Skin of body (tissue), 1 donor: ENCODE measurements at regions not wholly inside any gene's neighbourhood (a gene's known extent, or its start where the extent isn't known, plus 50 kb on each side); places are given as distances from the start of the nearest gene placed in this dataset.
"Not testable (repeated sequence)": the region's sequence is repeated elsewhere in the genome, so short reads cannot be mapped to it uniquely, and the experiment has no call there.

Experiments used
- DNase-seq: peaks from one replicate; lab custom pipeline; 2025; lab: John Stamatoyannopoulos, UW

DNA sequence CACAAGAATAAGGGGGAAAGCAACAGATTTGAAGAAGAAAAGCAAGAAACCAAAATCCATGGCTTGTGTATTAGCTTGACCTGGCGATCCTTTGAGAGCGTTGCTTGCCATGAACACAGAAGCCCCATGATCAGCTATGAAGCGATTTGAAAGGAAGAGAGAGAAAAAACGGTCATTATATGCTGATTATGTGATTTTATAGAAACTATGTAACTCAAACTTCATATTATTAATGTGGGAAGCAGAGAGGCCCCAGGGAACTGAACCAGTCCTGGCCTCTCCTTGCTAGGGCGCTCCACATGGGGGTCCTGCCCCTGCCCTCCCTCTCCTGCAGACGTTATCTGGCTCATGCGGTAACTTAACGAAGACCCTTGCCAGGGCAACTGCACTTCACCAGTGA is 306.1 kb upstream of the ADARB2 start:
- DNase-seq, result no peak

DNA sequence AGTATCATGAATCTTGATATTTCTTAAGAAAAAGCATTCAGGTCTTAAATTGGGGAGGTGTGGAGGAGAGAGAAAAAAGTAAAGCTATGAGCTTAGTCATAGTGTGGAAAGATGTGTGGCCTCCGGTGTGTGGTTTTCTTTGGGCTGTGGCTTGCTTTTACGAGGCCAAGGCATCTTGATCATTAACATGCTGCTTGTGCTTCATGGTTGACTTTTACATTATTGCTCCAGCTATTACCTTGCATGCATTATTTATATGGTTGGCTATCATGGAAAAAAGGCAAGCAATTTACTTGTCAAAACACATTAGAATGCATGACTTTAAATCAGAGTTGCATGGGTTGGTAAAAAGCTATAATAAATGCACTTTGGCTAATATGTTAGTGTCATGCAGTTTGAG is 300.7 kb upstream of the ADARB2 start:
- no peak for DNase-seq

GRCh38 chr10:2037246-2037645 is 299.9 kb upstream of the ADARB2 start:
- DNase-seq, result no peak

DNA sequence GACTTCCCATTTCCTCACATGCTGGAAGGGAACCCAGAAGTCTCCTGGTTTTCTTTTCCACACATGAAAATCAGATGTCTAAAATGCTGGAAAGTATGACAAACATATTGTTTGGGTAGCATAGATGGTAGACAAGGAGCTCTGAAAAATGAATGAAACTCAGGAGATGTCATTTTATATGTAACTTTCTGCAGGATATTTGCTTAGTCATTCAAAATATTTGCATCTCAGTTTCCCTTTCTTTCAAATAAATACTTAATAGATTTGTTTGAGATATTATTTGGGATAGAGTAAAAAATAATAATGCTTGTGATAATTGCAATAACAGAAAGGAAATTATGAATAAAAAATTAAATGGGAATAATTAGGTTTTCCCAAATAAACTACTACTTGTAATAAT is 298.9 kb upstream of the ADARB2 start:
- DNase-seq, result no peak

- no peak for DNase-seq
Observed at GRCh38 chr10:2030046-2030445, 292.7 kb upstream of the ADARB2 start.

GRCh38 chr10:2026936-2027335 is 289.6 kb upstream of the ADARB2 start:
- peak; percentile 0 for DNase-seq

DNA sequence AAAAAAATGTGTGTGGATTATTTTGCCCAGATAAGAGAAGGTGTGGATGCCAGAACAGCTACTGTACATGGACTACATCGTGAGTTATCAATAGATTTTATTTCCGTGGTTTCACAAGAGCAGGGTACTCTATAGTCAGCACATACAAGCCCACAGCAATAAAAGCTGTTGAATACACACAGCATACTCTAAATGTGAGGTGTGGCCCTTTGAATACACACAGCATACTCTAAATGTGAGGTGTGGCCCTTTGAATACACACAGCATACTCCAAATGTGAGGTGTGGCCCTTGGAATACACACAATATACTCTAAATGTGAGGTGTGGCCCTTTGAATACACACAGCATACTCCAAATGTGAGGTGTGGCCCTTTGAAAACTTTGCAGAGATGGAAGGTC is 287.4 kb upstream of the ADARB2 start:
- not testable (repeated sequence) for DNase-seq

- DNase-seq, result no peak
Observed at GRCh38 chr10:2023687-2024086, 286.4 kb upstream of the ADARB2 start.

- DNase-seq, result no peak
Observed at GRCh38 chr10:2022401-2022800, 285.1 kb upstream of the ADARB2 start.

DNA sequence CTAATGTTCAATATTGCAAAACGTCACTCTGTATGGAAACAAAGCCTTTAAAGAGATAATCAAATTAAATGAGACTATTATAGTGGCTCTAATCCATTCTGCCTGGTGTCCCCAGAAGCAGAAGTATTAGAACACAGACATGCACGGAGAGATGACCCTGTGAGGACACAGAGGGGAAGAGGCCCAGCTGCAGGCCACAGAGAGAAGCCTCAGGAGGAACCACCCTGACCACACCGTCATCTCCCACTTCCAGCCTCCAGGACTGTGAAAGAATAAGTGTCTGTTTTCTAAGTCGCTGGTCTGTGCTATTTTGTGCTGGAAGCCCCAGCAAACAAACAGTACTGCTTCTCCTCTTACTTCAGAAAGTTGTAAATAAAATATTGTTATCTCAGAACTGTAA is 283.5 kb upstream of the ADARB2 start:
- DNase-seq, result no peak

DNA sequence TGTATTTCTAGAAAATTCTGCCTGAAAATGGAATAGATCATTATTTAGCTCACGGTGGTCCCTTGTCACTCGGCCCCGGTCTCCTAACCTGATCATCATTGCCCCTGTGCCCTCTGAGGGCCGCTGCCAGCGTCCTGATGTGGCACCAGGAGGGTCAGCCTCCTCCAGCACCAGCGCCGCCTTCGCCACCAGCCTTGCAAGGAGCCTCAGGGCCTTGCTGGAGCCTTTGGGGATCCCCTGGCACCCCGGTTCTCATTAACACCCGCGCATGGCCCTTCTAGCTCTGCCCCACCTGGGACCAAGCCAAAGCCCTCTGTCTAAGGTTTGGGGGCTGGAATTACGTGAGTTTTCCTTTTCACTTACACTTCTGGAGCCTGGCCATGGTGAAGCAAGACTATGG is 282.5 kb upstream of the ADARB2 start:
- no peak for DNase-seq

DNA sequence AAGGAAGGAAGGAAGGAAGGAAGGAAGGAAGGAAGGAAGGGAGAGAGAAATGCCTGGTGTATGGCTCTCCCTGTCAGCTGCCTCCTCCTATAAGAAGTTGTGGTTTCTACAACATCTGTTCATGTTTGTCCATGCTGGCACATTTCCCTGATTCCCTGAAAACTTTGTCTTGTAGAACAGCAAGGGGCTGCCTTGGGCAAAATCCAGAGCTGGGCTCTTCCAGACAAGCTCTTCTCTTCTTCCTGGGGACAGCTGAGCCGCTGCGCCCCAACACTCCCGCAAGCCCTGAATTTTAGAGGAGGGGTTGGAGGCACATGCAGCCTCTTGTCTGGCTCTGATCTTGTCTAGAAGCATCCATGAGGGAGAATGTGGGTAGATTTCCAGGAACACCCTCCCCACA is 282.0 kb upstream of the ADARB2 start:
- peak; percentile 11 for DNase-seq

DNA sequence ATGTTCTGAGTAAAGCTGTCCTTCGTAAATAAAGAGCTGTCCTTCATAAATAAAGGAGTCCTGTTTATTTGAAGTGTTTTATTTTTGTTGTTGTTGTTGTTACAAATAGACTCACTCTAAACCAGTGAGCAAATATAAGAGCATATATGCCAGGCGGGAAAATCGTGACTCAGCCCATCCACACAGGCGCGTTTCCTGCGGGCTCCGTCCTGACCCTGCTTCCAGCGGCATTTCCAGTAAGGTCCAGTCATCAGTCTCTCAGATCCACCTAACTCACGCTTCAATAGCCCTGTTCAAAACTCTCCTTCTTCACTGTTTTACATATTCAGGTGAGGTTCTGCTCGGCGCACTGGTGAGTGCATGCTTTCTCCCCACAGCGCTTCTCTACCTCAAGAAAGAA is 277.2 kb upstream of the ADARB2 start:
- DNase-seq, result no peak

DNA sequence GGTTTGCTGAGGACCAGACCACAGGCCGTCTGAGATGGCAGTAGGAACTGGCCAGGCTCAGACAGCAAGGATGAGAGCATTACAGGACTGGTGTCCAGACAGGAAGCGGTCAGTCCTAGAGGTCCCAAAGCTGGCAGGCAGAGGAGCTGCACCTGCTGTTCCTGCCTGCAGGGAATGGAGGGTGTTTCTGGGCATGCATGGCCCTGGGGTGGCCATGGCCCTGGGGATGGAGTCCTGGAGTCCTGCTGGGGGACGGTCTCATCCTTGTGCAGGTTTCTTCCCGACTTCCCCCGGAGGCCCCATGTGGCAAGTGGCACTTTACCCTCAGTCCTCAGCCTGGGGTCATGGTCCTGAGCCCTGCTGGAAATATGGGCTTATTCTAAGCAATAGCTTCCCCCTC is 274.9 kb upstream of the ADARB2 start:
- no peak for DNase-seq

GRCh38 chr10:2011106-2011716 is 273.9 kb upstream of the ADARB2 start:
- DNase-seq, result no peak

GRCh38 chr10:2005546-2005945 is 268.2 kb upstream of the ADARB2 start:
- DNase-seq, result no peak

GRCh38 chr10:1992930-1993329 is 255.6 kb upstream of the ADARB2 start:
- DNase-seq, result no peak

GRCh38 chr10:1989090-1989489 is 251.8 kb upstream of the ADARB2 start:
- DNase-seq, result no peak

- no peak for DNase-seq
Observed at GRCh38 chr10:1981976-1982375, 244.7 kb upstream of the ADARB2 start.

- DNase-seq, result no peak
Observed at GRCh38 chr10:1980459-1980858, 243.1 kb upstream of the ADARB2 start.

DNA sequence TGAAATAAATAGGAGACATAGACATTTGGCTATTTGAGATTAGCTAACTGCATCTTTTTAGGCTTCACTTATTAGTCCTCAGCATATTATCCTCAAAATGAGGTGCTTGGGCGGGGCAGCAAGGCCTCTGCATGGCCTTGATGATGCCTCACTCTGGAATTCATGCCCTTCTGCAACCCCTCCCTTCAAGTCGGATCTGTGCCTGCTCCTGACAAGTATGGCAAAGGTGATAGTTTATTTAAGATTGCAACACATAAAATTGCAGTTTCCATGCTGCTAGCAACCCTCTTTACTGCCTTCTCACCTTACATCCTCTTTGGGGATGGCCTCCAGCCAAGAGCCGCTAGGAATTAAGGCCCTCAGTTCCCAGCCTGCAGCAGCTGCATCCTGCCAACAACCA is 241.3 kb upstream of the ADARB2 start:
- DNase-seq, result no peak

- no peak for DNase-seq
Observed at GRCh38 chr10:1977461-1977860, 240.1 kb upstream of the ADARB2 start.

DNA sequence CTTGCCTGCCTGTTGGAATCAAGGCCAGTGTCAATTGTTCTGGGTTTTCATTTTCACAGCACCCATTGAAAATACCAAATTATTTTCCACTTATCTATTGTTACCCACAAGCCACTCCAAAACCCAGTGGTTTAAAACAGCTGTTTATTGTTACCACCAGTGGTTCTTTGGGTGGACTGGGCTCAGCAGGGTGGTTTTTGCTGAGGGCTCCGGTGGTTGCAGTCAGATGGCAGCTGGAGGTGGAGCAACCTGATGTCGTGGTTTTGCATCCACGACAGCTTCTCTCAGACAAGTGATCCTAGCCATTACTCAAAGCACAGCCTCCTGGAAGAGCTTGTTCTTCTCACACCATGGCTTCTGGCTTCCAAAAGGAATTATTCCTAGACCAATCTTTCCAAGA is 235.1 kb upstream of the ADARB2 start:
- no peak for DNase-seq
